ENCODE measurements at regions not wholly inside any gene's neighbourhood (a gene's known extent, or its start where the extent isn't known, plus 50 kb on each side); places are given as distances from the start of the nearest gene placed in this dataset.

GRCh38 chr10:10776363-10776762, 241.3 kb upstream of the CELF2 start:
- TF ChIP-seq TAF1 (IDR thresholded peaks at IDR 0.05; ENCODE audit: low read depth) (no peak), FOXM1 (IDR thresholded peaks at IDR 0.05; ENCODE audit: borderline replicate concordance, low read depth) (no peak), RAD21 (IDR thresholded peaks at IDR 0.05; ENCODE audit: low read depth) (no peak), CREB1 (IDR thresholded peaks at IDR 0.05; ENCODE audit: low read depth) (no peak), CEBPB (IDR thresholded peaks at IDR 0.05) (no peak), REST (IDR thresholded peaks at IDR 0.05; ENCODE audit: low read depth) (no peak), EGR1 (IDR thresholded peaks at IDR 0.05) (no peak)
